Activated B cell treated with CpG ODN at 0.5 μM for 24 hours (primary cell): ENCODE measurements at regions not wholly inside any gene's neighbourhood (a gene's known extent, or its start where the extent isn't known, plus 50 kb on each side); places are given as distances from the start of the nearest gene placed in this dataset.

Source experiments
- ATAC-seq: fragments of 200-7000 bp; cut with Tn5 transposase; one replicate; pipeline ENCODE4 v1.10.0; 2021; ENCODE audit warnings: low read depth, mild to moderate bottlenecking, moderate library complexity
- CTCF ChIA-PET: fragments of 350-600 bp; sonication (Branson Sonifier 250); formaldehyde crosslinking; loops from one replicate; lab custom pipeline; 2021; ENCODE audit warnings: antibody characterized with exemption; lab: Charles Lee
- POLR2A ChIA-PET: fragments of 350-600 bp; sonication (Branson Sonifier 250); formaldehyde crosslinking; loops from one replicate; lab custom pipeline; 2021; ENCODE audit warnings: antibody characterized with exemption; lab: Charles Lee
- DNase-seq: peaks from one replicate; pipeline ENCODE4 v3.0.0; 2022
- H3K27ac Mint-ChIP-seq: one replicate; pipeline ENCODE4 v1.8.0; 2020; ENCODE audit warnings: mixed read lengths
- H3K27me3 Mint-ChIP-seq: one replicate; pipeline ENCODE4 v1.8.0; 2021; ENCODE audit warnings: mixed read lengths
- H3K36me3 Mint-ChIP-seq: one replicate; pipeline ENCODE4 v1.8.0; 2021; ENCODE audit warnings: low read depth, mixed read lengths
- H3K4me1 Mint-ChIP-seq: one replicate; pipeline ENCODE4 v1.8.0; 2021; ENCODE audit warnings: mixed read lengths
- H3K4me3 Mint-ChIP-seq: one replicate; pipeline ENCODE4 v1.8.0; 2020; ENCODE audit warnings: mild to moderate bottlenecking, mixed read lengths
- H3K9me3 Mint-ChIP-seq: one replicate; pipeline ENCODE4 v1.8.0; 2020; ENCODE audit warnings: mixed read lengths
- intact Hi-C: fragments of 100-400 bp; cut with micrococcal nuclease; formaldehyde crosslinking; loops from one replicate; pipeline ENCODE4 v1.15.1; 2024
- TF ChIP-seq, protein P1 (sequence below): fragments of 200-600 bp; IDR thresholded peaks from one replicate; pipeline ENCODE4 v1.8.0; 2022; ENCODE audit warnings: antibody characterized with exemption, mild to moderate bottlenecking

DNA sequence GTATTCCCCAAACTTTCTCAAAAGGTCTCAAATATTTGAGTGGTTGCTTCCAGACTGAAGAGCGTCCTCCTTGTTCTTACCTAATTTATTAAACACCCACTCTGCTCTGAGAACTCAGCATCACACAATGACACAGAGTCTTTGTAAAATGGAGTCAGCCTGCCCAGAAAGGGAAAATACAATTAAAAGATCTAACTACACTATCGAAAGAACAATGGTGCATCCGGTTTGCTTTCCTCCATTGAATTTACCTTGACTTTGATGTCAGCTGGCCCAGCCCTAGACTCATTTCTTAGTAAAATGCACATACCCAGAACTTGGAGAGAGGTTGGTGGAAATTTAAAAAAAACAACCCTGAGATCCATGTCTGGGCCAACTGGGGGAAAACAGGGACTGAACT, 120.7 kb upstream of the SERP2 start:
- no peak overlapping the region for H3K27ac Mint-ChIP-seq
- DNase-seq (no peak), ATAC-seq (no peak)
- intact Hi-C loops, result no loop called here
- H3K4me1 Mint-ChIP-seq, result no peaks in the 10 kb centered on the region
- no peaks in the 10 kb centered on the region for H3K36me3 Mint-ChIP-seq
- TF ChIP-seq, protein P1, sequence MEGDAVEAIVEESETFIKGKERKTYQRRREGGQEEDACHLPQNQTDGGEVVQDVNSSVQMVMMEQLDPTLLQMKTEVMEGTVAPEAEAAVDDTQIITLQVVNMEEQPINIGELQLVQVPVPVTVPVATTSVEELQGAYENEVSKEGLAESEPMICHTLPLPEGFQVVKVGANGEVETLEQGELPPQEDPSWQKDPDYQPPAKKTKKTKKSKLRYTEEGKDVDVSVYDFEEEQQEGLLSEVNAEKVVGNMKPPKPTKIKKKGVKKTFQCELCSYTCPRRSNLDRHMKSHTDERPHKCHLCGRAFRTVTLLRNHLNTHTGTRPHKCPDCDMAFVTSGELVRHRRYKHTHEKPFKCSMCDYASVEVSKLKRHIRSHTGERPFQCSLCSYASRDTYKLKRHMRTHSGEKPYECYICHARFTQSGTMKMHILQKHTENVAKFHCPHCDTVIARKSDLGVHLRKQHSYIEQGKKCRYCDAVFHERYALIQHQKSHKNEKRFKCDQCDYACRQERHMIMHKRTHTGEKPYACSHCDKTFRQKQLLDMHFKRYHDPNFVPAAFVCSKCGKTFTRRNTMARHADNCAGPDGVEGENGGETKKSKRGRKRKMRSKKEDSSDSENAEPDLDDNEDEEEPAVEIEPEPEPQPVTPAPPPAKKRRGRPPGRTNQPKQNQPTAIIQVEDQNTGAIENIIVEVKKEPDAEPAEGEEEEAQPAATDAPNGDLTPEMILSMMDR, result no peak
- POLR2A ChIA-PET, result no interaction called here
- CTCF ChIA-PET, result no interaction called here
- no peaks in the 10 kb centered on the region for H3K27me3 Mint-ChIP-seq
- H3K9me3 Mint-ChIP-seq, result no peaks in the 10 kb centered on the region
- no peak overlapping the region for H3K4me3 Mint-ChIP-seq

DNA sequence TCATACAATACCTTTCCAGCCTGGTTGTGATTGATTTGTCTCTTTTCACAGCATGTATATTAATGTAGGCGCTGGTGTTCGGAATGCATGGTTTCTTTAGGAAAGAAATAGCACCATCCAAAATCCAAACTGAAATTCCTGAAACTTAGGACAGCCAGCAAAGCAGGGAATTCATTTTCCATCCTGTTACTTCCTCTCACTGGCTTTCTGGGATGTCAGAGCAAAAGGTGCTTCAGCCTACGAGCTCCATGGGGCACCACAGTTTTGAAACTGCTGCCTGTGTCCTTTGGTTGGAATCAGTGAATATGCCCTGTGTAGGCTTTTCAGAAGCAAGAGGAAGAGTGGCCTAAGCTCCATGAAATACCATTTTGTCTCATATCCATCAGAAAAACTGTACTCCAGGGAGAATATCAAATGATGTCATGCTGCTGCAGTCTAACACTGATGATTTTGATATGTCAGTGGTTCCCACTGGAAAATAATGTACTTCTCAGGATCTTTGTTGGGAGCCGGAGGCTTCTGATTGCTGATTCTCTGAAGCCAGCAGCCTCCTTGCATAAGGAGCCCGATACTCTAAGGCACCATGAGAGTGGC, 117.8 kb upstream of the SERP2 start:
- ChIA-PET POLR2A (no interaction called here), CTCF (no interaction called here)
- Mint-ChIP-seq H3K4me1 (peaks cover 19% of the 10 kb centered on the region), H3K9me3 (no peaks in the 10 kb centered on the region), H3K27ac (no peak overlapping the region), H3K27me3 (no peaks in the 10 kb centered on the region), H3K36me3 (no peaks in the 10 kb centered on the region), H3K4me3 (no peak overlapping the region)
- DNase-seq (no peak), ATAC-seq (no peak)
- TF ChIP-seq, protein P1, result no peak
- intact Hi-C loops, result loop anchor here (5.0 kb wide), 2 partner anchors 661 to 1086 kb away; partner anchors contain the start of gene TPT1

DNA sequence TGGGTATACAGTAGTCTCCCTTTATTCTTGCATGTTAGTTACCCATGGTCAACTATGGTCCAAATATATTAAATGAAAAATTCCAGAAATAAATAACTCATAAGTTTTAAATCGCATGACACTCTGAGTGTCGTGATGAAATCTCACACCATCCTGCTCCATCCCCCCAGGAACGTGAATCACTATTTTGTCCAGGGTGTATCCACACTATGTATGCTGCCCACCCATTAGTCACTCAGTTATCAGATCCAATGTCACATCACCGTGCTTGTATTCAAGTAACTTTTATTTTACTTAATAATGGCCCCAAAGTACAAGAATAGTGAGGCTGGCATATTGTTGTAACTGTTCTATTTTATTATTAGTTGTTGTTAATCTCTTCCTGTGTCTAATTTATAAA, 115.8 kb upstream of the SERP2 start:
- Mint-ChIP-seq H3K36me3 (no peaks in the 10 kb centered on the region), H3K9me3 (no peaks in the 10 kb centered on the region), H3K4me3 (no peak overlapping the region), H3K27ac (no peak overlapping the region), H3K4me1 (peaks cover 19% of the 10 kb centered on the region), H3K27me3 (no peaks in the 10 kb centered on the region)
- no peak for ATAC-seq
- TF ChIP-seq, protein P1, result no peak
- POLR2A ChIA-PET, result no interaction called here
- intact Hi-C loops, result loop anchor here (2.0 to 5.0 kb wide), 3 partner anchors 319 to 1085 kb away; partner anchors contain the start of genes TPT1 and TSC22D1
- CTCF ChIA-PET, result no interaction called here
- no peak for DNase-seq

DNA sequence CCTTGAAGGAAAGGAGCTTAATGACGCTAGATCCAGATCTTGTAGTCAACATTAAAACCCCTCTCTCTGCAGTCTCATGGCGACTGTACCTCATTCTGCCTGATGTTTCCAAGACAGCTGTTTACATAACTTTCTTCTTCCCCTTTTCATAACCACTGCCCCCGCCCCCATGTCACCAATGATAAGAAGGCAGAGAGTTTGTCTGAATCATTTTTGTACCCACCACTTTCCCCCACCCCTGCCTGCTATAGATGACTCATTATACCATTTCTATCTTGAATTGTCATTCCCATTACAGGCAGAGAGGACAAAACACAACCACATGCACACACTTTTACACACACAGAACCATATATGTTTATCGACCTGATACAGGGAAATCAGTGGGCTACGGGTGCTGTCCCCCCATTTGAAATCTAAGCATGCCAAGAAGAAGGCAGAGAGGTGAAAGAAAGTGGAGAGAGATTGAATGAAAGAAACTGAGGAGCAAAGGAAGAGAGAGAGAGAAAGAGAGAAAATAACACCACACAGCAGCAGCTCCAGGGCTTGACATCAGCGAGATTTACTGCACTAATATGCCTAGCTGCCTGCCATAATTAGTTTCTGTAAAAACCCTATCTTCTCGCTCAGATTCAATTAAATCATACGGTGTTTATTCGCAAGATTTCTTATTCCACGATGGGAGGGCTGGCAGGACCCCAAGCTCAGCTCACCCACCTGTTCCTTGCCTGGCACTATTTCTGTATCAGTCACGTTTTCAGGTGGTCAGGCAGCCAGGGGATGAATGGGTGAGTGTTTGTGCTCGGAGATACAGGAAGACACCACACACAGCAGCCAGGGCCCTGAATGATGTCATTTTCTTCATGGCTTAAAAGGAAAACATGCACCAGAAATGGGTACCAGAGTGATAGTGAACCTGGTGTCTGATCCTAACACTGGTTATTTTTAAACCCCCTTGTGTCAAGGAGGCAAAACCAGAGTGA, 114.3 kb upstream of the SERP2 start:
- DNase-seq (peak; percentile 36), ATAC-seq (peak; percentile 92)
- ChIA-PET CTCF (no interaction called here), POLR2A (interaction anchor here (0.6 to 1.7 kb wide), 5 partner anchors 8 to 1267 kb away, joined by 3 to 11 read pairs (median 6); no protein-coding TSS in a partner anchor)
- Mint-ChIP-seq H3K36me3 (no peaks in the 10 kb centered on the region), H3K4me3 (peak overlapping the region; percentile 74), H3K4me1 (peaks cover 19% of the 10 kb centered on the region), H3K9me3 (no peaks in the 10 kb centered on the region), H3K27me3 (no peaks in the 10 kb centered on the region), H3K27ac (peak overlapping the region; percentile 80)
- intact Hi-C loops, result loop anchor here (1.0 to 5.0 kb wide), 6 partner anchors 15 to 1083 kb away; partner anchors contain the start of genes TPT1 and TSC22D1
- TF ChIP-seq, protein P1, result no peak

DNA sequence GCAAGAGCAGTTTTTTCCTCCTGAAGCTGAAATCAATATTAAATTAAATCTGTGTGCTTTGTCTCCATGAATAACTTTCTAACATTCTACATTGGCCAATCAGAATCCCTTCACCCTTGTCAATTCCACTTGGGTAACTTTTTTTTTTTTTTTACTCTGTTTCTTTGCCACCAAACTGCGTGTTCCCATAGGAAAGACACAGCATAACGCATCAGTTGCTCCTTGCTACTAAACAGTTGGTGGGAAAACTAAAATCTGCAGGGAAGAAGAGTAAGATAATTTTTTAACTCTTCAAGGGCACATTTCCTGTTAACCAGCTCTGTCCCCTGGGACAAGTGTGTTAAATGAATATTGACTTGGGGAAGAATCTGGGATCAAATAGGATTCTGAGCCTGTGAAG, 113.3 kb upstream of the SERP2 start:
- intact Hi-C loops, result no loop called here
- TF ChIP-seq, protein P1, result no peak
- ATAC-seq (no peak), DNase-seq (no peak)
- no peak overlapping the region for H3K4me3 Mint-ChIP-seq
- peaks cover 19% of the 10 kb centered on the region for H3K4me1 Mint-ChIP-seq
- H3K27me3 Mint-ChIP-seq, result peaks cover under 1% of the 10 kb centered on the region
- no peaks in the 10 kb centered on the region for H3K36me3 Mint-ChIP-seq
- POLR2A ChIA-PET, result interaction anchor here (0.7 kb wide), 1 partner anchor 1268 kb away, joined by 6 read pairs; no protein-coding TSS in a partner anchor
- no peaks in the 10 kb centered on the region for H3K9me3 Mint-ChIP-seq
- CTCF ChIA-PET, result no interaction called here
- H3K27ac Mint-ChIP-seq, result no peak overlapping the region
